Liver (tissue), 8 donors: ENCODE measurements at regions not wholly inside any gene's neighbourhood (a gene's known extent, or its start where the extent isn't known, plus 50 kb on each side); places are given as distances from the start of the nearest gene placed in this dataset.

Experiments
- DNase-seq: peaks from one replicate; pipeline ENCODE4 v3.0.0-alpha.2; 2017; ENCODE audit warnings: low spot score
- H3K27ac ChIP-seq, 2 donors: one replicate each; pipeline ENCODE4 v1.7.0; 2013; ENCODE audit warnings: inconsistent platforms in 2 of 2, low read length in 2 of 2, control low read depth in 1 of 2, low read depth in 1 of 2, mild to moderate bottlenecking in 1 of 2
- H3K27me3 ChIP-seq, 4 donors: one replicate each; pipeline versions ENCODE4 v1.6.1 to v1.7.0; 2013; ENCODE audit warnings: low read length in 3 of 4, inconsistent platforms in 1 of 4, mild to moderate bottlenecking in 1 of 4, moderate library complexity in 1 of 4; ENCODE audit not compliant: control insufficient read depth in 4 of 4, insufficient read depth in 4 of 4
- H3K36me3 ChIP-seq, 4 donors: one replicate each; pipeline versions ENCODE4 v1.6.1 to v1.7.0; 2013; ENCODE audit warnings: low read length in 3 of 4, mild to moderate bottlenecking in 3 of 4, low read depth in 1 of 4, moderate library complexity in 1 of 4; ENCODE audit not compliant: control insufficient read depth in 4 of 4, insufficient read depth in 3 of 4
- H3K4me1 ChIP-seq, 4 donors: one replicate each; pipeline versions ENCODE4 v1.6.1 to v1.7.0; 2013; ENCODE audit warnings: low read length in 3 of 4, mild to moderate bottlenecking in 3 of 4, moderate library complexity in 1 of 4; ENCODE audit not compliant: control insufficient read depth in 4 of 4, insufficient read depth in 4 of 4
- H3K4me3 ChIP-seq, 3 donors: one replicate each; pipeline versions ENCODE4 v1.6.1 to v1.7.0; 2013; ENCODE audit warnings: low read length in 3 of 3, control low read depth in 1 of 3, low read depth in 1 of 3, mild to moderate bottlenecking in 1 of 3
- H3K9ac ChIP-seq, 2 donors: one replicate each; pipeline ENCODE4 v1.7.0; 2013; ENCODE audit warnings: low read length in 2 of 2, mild to moderate bottlenecking in 2 of 2, moderate library complexity in 2 of 2, control low read depth in 1 of 2, low read depth in 1 of 2
- H3K9me3 ChIP-seq, 4 donors: one replicate each; pipeline versions ENCODE4 v1.6.1 to v1.7.0; 2013; ENCODE audit warnings: low read length in 3 of 4; ENCODE audit not compliant: control insufficient read depth in 4 of 4
- ATF3 ChIP-seq: IDR thresholded peaks from 2 replicates; pipeline ENCODE4 v1.6.1; 2016; ENCODE audit warnings: antibody characterized with exemption
- CTCF ChIP-seq: fragments of 150-350 bp; IDR thresholded peaks from 2 replicates; pipeline ENCODE4 v1.5.1; 2017; ENCODE audit warnings: improper control_type of control experiment, low read depth, low read length; ENCODE audit not compliant: missing input control
- EGR1 ChIP-seq, 2 donors: IDR thresholded peaks; 2 replicates each; pipeline ENCODE4 v1.6.1; 2016 to 2018; ENCODE audit warnings: antibody characterized with exemption in 2 of 2, low read depth in 2 of 2
- FOXA1 ChIP-seq: IDR thresholded peaks from 2 replicates; pipeline ENCODE4 v1.6.1; 2016; ENCODE audit warnings: antibody characterized with exemption
- FOXA2 ChIP-seq: IDR thresholded peaks from 2 replicates; pipeline ENCODE4 v1.6.1; 2016; ENCODE audit warnings: antibody characterized with exemption
- GABPA ChIP-seq, 2 donors: IDR thresholded peaks in 1 of 2; conservative IDR thresholded peaks in 1 of 2; 2 replicates each; pipeline ENCODE4 v1.6.1; 2016; ENCODE audit warnings: antibody characterized with exemption in 2 of 2, mild to moderate bottlenecking in 1 of 2, moderate library complexity in 1 of 2
- HNF4A ChIP-seq, 2 donors: conservative IDR thresholded peaks; 2 replicates each; pipeline ENCODE4 v1.6.1; 2016; ENCODE audit warnings: antibody characterized with exemption in 2 of 2, mild to moderate bottlenecking in 2 of 2
- HNF4G ChIP-seq: IDR thresholded peaks from 2 replicates; pipeline ENCODE4 v1.6.1; 2016; ENCODE audit warnings: antibody characterized with exemption
- JUND ChIP-seq, 2 donors: IDR thresholded peaks; 2 replicates each; pipeline ENCODE4 v1.6.1; 2016; ENCODE audit warnings: antibody characterized with exemption in 2 of 2
- MAX ChIP-seq: IDR thresholded peaks from 2 replicates; pipeline ENCODE4 v1.6.1; 2016; ENCODE audit warnings: antibody characterized with exemption
- NR2F2 ChIP-seq: IDR thresholded peaks from 2 replicates; pipeline ENCODE4 v1.6.1; 2016; ENCODE audit warnings: antibody characterized with exemption
- RAD21 ChIP-seq, 2 donors: IDR thresholded peaks; 2 replicates each; pipeline ENCODE4 v1.6.1; 2016; ENCODE audit warnings: antibody characterized with exemption in 2 of 2, mild to moderate bottlenecking in 2 of 2
- REST ChIP-seq: IDR thresholded peaks from 2 replicates; pipeline ENCODE4 v1.6.1; 2016; ENCODE audit warnings: antibody characterized with exemption, mild to moderate bottlenecking
- RXRA ChIP-seq, 2 donors: IDR thresholded peaks; 2 replicates each; pipeline ENCODE4 v1.6.1; 2017 to 2018; ENCODE audit warnings: antibody characterized with exemption in 2 of 2, mild to moderate bottlenecking in 1 of 2
- SP1 ChIP-seq: IDR thresholded peaks from 2 replicates; pipeline ENCODE4 v1.6.1; 2018; ENCODE audit warnings: antibody characterized with exemption, mild to moderate bottlenecking
- TAF1 ChIP-seq: conservative IDR thresholded peaks from 2 replicates; pipeline ENCODE4 v1.6.1; 2016; ENCODE audit warnings: antibody characterized with exemption, mild to moderate bottlenecking
- YY1 ChIP-seq: IDR thresholded peaks from 2 replicates; pipeline ENCODE4 v1.6.1; 2016; ENCODE audit warnings: antibody characterized with exemption, mild to moderate bottlenecking
- ZBTB33 ChIP-seq: IDR thresholded peaks from 2 replicates; pipeline ENCODE4 v1.6.1; 2016; ENCODE audit warnings: antibody characterized with exemption
- WGBS: extraction: QIAGEN DNeasy Blood & Tissue Kit; methylation state at CpG from one replicate; pipeline ENCODE4 v1.1.7; 2013; 5-methylcytosine and 5-hydroxymethylcytosine counted together
- donor health status: healthy.
- donor health status: healthy.
- donor health status: healthy.
- donor health status: healthy.
- donor health status: healthy.

- H3K27me3 ChIP-seq: no peaks in the 10 kb centered on the region
- H3K36me3 ChIP-seq: no peaks in the 10 kb centered on the region
- H3K4me3 ChIP-seq: no peak overlapping the region
- no peak overlapping the region for H3K27ac ChIP-seq
- H3K9ac ChIP-seq: no peak overlapping the region
- no peaks in the 10 kb centered on the region for H3K9me3 ChIP-seq
- no peak for TF ChIP-seq MAX
- TF ChIP-seq YY1: no peak
- no peak for TF ChIP-seq EGR1 (IDR thresholded peaks at IDR 0.05; ENCODE audit: low read depth in 2 of 2)
- no peak for TF ChIP-seq NR2F2
- TF ChIP-seq ZBTB33: no peak
- no peak for TF ChIP-seq TAF1
- no peak for TF ChIP-seq RXRA (IDR thresholded peaks at IDR 0.05)
- TF ChIP-seq JUND (IDR thresholded peaks at IDR 0.05): no peak
- no peak for TF ChIP-seq ATF3
- TF ChIP-seq REST: no peak
- H3K4me1 ChIP-seq: no peaks in the 10 kb centered on the region
- no peak for DNase-seq
Observed at GRCh38 chr5:63261695-63262094, 683.1 kb downstream of the LRRC70 start.

- no peak overlapping the region for H3K27ac ChIP-seq
- H3K27me3 ChIP-seq: no peaks in the 10 kb centered on the region
- H3K9me3 ChIP-seq: no peaks in the 10 kb centered on the region
- DNase-seq: no peak
- TF ChIP-seq CTCF: no peak
- no peak for TF ChIP-seq RAD21 (IDR thresholded peaks at IDR 0.05)
- no peak for TF ChIP-seq GABPA (IDR thresholded peaks at IDR 0.05 in 1 of 2, conservative IDR thresholded peaks at IDR 0.05 in 1 of 2)
- no peak for TF ChIP-seq SP1
- no peak for TF ChIP-seq MAX
- no peak for TF ChIP-seq FOXA1
- TF ChIP-seq JUND (IDR thresholded peaks at IDR 0.05): no peak
- no peak for TF ChIP-seq YY1
- TF ChIP-seq EGR1 (IDR thresholded peaks at IDR 0.05; ENCODE audit: low read depth in 2 of 2): no peak
- no peak for TF ChIP-seq FOXA2
- no peak for TF ChIP-seq HNF4A (conservative IDR thresholded peaks at IDR 0.05)
- TF ChIP-seq NR2F2: no peak
- TF ChIP-seq ATF3: no peak
- TF ChIP-seq ZBTB33: no peak
- TF ChIP-seq REST: no peak
- no peak for TF ChIP-seq TAF1
- TF ChIP-seq RXRA (IDR thresholded peaks at IDR 0.05): no peak
- no peak for TF ChIP-seq HNF4G
- WGBS: 96% methylated on average over 5 of the region's 5 CpGs
- H3K4me3 ChIP-seq: no peak overlapping the region
- no peak overlapping the region for H3K9ac ChIP-seq
- no peaks in the 10 kb centered on the region for H3K36me3 ChIP-seq
- peaks cover 0 to 4% (median 3%) of the 10 kb centered on the region in 4 donors for H3K4me1 ChIP-seq
Observed at GRCh38 chr5:63255594-63255993, 677.0 kb downstream of the LRRC70 start.
